ENCODE measurements at regions not wholly inside any gene's neighbourhood (a gene's known extent, or its start where the extent isn't known, plus 50 kb on each side); places are given as distances from the start of the nearest gene placed in this dataset.

- DNase-seq (ENCODE audit: extremely low read depth in 1 of 11, low read depth in 9 of 11, low spot score in 4 of 11), result no peak
Observed at GRCh38 chr20:22412977-22413868, 171.1 kb downstream of the FOXA2 start.

GRCh38 chr20:22411627-22412450, 172.5 kb downstream of the FOXA2 start:
- no peak for DNase-seq (ENCODE audit: extremely low read depth in 1 of 11, low read depth in 9 of 11, low spot score in 4 of 11)

- no peak for DNase-seq (ENCODE audit: extremely low read depth in 1 of 11, low read depth in 9 of 11, low spot score in 4 of 11)
Observed at GRCh38 chr20:22411286-22411626, 173.1 kb downstream of the FOXA2 start.

GRCh38 chr20:22410556-22411130, 173.7 kb downstream of the FOXA2 start:
- no peak for DNase-seq (ENCODE audit: extremely low read depth in 1 of 11, low read depth in 9 of 11, low spot score in 4 of 11)

- no peak for DNase-seq (ENCODE audit: extremely low read depth in 1 of 11, low read depth in 9 of 11, low spot score in 4 of 11)
Observed at GRCh38 chr20:22408521-22409402, 175.6 kb downstream of the FOXA2 start.

GRCh38 chr20:22407237-22408193, 176.9 kb downstream of the FOXA2 start:
- DNase-seq (ENCODE audit: extremely low read depth in 1 of 11, low read depth in 9 of 11, low spot score in 4 of 11), result no peak

- no peak for DNase-seq (ENCODE audit: extremely low read depth in 1 of 11, low read depth in 9 of 11, low spot score in 4 of 11)
Observed at GRCh38 chr20:22404419-22405170, 179.8 kb downstream of the FOXA2 start.

GRCh38 chr20:22403632-22404361, 180.6 kb downstream of the FOXA2 start:
- DNase-seq (ENCODE audit: extremely low read depth in 1 of 11, low read depth in 9 of 11, low spot score in 4 of 11), result no peak

GRCh38 chr20:22403022-22403631, 181.2 kb downstream of the FOXA2 start:
- no peak for DNase-seq (ENCODE audit: extremely low read depth in 1 of 11, low read depth in 9 of 11, low spot score in 4 of 11)

GRCh38 chr20:22402550-22402949, 181.8 kb downstream of the FOXA2 start:
- DNase-seq (ENCODE audit: extremely low read depth in 1 of 11, low read depth in 9 of 11, low spot score in 4 of 11), result no peak

GRCh38 chr20:22400440-22400839, 183.9 kb downstream of the FOXA2 start:
- no peak for DNase-seq (ENCODE audit: extremely low read depth in 1 of 11, low read depth in 9 of 11, low spot score in 4 of 11)

- no peak for DNase-seq (ENCODE audit: extremely low read depth in 1 of 11, low read depth in 9 of 11, low spot score in 4 of 11)
Observed at GRCh38 chr20:22394583-22394982, 189.8 kb downstream of the FOXA2 start.

GRCh38 chr20:22390543-22390903, 193.8 kb downstream of the FOXA2 start:
- DNase-seq (ENCODE audit: extremely low read depth in 1 of 11, low read depth in 9 of 11, low spot score in 4 of 11), result no peak

- no peak for DNase-seq (ENCODE audit: extremely low read depth in 1 of 11, low read depth in 9 of 11, low spot score in 4 of 11)
Observed at GRCh38 chr20:22389836-22390542, 194.4 kb downstream of the FOXA2 start.

- no peak for DNase-seq (ENCODE audit: extremely low read depth in 1 of 11, low read depth in 9 of 11, low spot score in 4 of 11)
Observed at GRCh38 chr20:22387452-22387851, 196.9 kb downstream of the FOXA2 start.

- no peak for DNase-seq (ENCODE audit: extremely low read depth in 1 of 11, low read depth in 9 of 11, low spot score in 4 of 11)
Observed at GRCh38 chr20:22386306-22386623, 198.1 kb downstream of the FOXA2 start.

Measured in renal cortex interstitium (tissue), 11 donors.